Breast epithelium (tissue), 3 donors: ENCODE measurements at regions not wholly inside any gene's neighbourhood (a gene's known extent, or its start where the extent isn't known, plus 50 kb on each side); places are given as distances from the start of the nearest gene placed in this dataset.

Source experiments
- POLR2A ChIP-seq: fragments of 450-650 bp; IDR thresholded peaks from one replicate; pipeline ENCODE4 v1.6.1; 2016; ENCODE audit warnings: antibody characterized with exemption, mild to moderate bottlenecking, moderate library complexity
- POLR2AphosphoS5 ChIP-seq, 3 donors: sonication (generic); formaldehyde crosslinking; IDR thresholded peaks; one replicate each; pipeline ENCODE4 v1.6.1; 2017; ENCODE audit warnings: antibody characterized with exemption in 3 of 3
- TF ChIP-seq, protein P1 (sequence below), 3 donors: fragments of 450-650 bp; IDR thresholded peaks; one replicate each; pipeline ENCODE4 v1.5.1; 2016 to 2017; ENCODE audit warnings: antibody characterized with exemption in 3 of 3, mild to moderate bottlenecking in 3 of 3, moderate library complexity in 3 of 3

DNA sequence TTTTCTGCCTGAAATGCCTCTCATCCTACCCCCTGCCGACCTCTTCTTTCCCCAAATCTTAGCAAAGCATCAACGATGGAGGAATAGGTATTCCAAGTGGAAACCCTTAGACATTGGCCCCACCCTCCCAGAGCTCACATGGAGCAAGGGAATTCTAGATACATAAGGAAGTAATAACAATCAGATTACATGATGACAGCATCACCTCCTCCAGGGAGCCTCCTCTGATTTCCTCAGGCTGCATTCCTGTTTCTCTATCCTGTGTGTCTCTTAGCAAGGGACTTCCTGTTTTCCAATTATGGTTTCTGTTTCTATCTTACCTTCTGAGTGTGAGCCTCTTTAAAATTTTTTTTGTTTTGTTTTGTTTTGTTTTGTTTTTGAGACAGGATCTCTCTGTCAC is 246.6 kb downstream of the TSHZ3 start:
- TF ChIP-seq, protein P1, sequence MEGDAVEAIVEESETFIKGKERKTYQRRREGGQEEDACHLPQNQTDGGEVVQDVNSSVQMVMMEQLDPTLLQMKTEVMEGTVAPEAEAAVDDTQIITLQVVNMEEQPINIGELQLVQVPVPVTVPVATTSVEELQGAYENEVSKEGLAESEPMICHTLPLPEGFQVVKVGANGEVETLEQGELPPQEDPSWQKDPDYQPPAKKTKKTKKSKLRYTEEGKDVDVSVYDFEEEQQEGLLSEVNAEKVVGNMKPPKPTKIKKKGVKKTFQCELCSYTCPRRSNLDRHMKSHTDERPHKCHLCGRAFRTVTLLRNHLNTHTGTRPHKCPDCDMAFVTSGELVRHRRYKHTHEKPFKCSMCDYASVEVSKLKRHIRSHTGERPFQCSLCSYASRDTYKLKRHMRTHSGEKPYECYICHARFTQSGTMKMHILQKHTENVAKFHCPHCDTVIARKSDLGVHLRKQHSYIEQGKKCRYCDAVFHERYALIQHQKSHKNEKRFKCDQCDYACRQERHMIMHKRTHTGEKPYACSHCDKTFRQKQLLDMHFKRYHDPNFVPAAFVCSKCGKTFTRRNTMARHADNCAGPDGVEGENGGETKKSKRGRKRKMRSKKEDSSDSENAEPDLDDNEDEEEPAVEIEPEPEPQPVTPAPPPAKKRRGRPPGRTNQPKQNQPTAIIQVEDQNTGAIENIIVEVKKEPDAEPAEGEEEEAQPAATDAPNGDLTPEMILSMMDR (IDR thresholded peaks at IDR 0.05) = no peak
- no peak for TF ChIP-seq POLR2A
- TF ChIP-seq POLR2AphosphoS5 (IDR thresholded peaks at IDR 0.05) = no peak
